ENCODE measurements at regions not wholly inside any gene's neighbourhood (a gene's known extent, or its start where the extent isn't known, plus 50 kb on each side); places are given as distances from the start of the nearest gene placed in this dataset.

- no peak for DNase-seq (ENCODE audit: low read depth)
- TF ChIP-seq, protein P1, sequence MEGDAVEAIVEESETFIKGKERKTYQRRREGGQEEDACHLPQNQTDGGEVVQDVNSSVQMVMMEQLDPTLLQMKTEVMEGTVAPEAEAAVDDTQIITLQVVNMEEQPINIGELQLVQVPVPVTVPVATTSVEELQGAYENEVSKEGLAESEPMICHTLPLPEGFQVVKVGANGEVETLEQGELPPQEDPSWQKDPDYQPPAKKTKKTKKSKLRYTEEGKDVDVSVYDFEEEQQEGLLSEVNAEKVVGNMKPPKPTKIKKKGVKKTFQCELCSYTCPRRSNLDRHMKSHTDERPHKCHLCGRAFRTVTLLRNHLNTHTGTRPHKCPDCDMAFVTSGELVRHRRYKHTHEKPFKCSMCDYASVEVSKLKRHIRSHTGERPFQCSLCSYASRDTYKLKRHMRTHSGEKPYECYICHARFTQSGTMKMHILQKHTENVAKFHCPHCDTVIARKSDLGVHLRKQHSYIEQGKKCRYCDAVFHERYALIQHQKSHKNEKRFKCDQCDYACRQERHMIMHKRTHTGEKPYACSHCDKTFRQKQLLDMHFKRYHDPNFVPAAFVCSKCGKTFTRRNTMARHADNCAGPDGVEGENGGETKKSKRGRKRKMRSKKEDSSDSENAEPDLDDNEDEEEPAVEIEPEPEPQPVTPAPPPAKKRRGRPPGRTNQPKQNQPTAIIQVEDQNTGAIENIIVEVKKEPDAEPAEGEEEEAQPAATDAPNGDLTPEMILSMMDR (conservative IDR thresholded peaks at IDR 0.05; ENCODE audit: low read depth, low read length): no peak
- no peak overlapping the region for H3K4me3 ChIP-seq (ENCODE audit: low read depth, low read length)
Observed at GRCh38 chr1:244284641-244285156, 167.0 kb downstream of the ADSS2 start.

DNA sequence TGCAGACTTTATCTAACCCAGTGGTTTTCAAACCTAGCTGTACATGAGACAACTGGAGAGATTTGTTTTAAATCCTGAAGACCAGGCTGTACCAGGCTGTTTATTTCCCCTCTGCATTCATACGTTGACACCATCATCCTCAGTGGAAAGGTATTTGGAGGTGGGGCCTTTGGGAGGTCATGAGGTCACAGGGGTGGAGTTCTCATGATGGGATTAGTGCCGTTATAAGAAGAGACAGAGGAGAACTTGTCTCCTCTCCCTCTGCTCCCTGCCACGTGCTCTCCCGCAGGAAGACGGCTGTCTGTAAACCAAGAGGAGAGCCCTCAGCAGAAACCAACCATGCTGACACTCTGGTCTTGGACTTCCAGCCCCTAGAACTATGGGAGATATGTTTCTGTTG lies 165.4 kb downstream of the ADSS2 start:
- TF ChIP-seq, protein P1 (conservative IDR thresholded peaks at IDR 0.05; ENCODE audit: low read depth, low read length): no peak
- no peak for DNase-seq (ENCODE audit: low read depth)
- H3K4me3 ChIP-seq (ENCODE audit: low read depth, low read length): no peak overlapping the region

DNA sequence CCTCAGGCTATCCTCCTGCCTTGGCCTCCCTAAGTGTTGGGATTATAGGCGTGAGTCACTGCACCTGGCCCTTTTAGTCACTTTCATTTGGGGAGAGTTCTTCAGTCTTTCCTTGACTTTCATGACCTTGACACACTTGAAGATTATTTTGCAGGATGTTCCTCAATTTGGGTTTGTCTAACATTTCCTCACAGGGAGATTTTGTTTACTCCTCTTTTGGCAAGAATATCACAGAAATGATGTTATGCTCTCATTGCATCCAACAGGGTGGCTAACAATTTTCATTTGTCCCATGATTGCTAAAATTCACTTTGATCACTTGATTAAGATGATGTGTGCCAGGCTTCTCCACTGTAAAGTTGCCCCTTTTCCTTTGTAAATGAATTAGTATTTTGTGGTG lies 164.0 kb downstream of the ADSS2 start:
- DNase-seq (ENCODE audit: low read depth): no peak
- TF ChIP-seq, protein P1 (conservative IDR thresholded peaks at IDR 0.05; ENCODE audit: low read depth, low read length): no peak
- H3K4me3 ChIP-seq (ENCODE audit: low read depth, low read length): no peak overlapping the region

DNA sequence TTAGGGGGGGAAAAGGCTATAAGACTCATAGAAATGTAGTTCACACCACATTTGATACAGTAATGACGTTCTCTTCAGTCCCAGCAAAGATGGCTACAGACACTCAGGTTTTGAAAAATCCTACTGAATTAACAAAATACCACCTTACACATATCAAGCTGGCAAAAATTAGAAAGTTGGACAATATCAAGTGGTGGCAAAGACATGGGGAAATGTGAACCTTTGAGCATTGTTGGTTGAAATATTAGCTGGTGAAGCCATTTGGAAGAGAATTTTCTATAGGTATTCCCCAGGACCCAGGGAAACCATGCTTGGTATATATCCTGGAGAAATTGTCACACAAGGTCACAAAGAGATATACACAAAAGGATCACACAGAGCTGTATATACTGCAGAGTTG lies 163.0 kb downstream of the ADSS2 start:
- no peak for DNase-seq (ENCODE audit: low read depth)
- TF ChIP-seq, protein P1 (conservative IDR thresholded peaks at IDR 0.05; ENCODE audit: low read depth, low read length): no peak
- H3K4me3 ChIP-seq (ENCODE audit: low read depth, low read length): no peak overlapping the region

GRCh38 chr1:244289991-244290785 lies 161.5 kb downstream of the ADSS2 start:
- no peak for DNase-seq (ENCODE audit: low read depth)
- no peak overlapping the region for H3K4me3 ChIP-seq (ENCODE audit: low read depth, low read length)
- TF ChIP-seq, protein P1 (conservative IDR thresholded peaks at IDR 0.05; ENCODE audit: low read depth, low read length): no peak

DNA sequence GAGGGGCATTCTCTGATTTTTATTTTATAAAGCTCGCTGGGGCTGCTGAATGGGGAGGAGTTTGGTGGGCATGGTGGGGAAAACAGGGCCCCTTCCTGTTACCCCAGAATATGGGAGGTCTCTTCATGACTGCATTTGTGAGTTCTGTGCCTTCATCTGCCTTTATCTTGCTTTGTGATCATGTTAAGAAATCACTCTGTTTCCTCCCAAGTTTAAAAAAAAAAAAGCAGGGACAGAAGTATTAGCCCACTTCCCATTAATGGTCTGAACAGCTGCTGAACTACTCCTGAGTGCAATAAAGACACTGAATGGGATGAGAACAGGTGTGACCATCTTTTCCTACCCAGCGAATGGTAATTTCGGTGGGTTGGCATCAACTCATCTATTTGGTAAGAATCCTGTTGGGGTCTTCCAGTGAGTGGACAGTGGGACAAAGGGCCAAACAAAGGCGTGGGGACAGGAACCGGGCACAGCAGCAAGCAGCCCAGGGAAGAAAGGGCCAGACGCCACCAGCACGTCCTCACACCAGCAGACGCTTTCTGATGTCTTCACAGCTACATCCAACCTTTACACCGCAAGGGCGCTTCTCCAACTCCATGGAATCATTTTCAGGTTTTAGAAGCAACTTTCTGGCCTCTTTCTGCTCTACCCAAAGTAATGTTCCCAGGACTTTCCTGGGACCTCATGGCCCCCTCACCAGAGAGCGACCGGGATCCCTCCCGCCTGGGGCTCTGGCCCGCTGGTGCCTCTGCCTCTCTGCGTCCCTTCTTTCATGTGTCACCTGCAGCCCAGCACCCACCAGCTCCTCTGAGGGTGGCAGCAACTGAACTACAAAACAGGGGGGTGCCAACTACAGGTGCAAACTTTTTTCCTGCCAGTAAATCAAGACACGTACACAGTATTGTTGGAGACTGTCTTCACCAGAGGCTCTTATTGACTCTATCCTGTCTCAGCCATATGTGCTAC lies 160.2 kb downstream of the ADSS2 start:
- H3K4me3 ChIP-seq (ENCODE audit: low read depth, low read length): no peak overlapping the region
- TF ChIP-seq, protein P1 (conservative IDR thresholded peaks at IDR 0.05; ENCODE audit: low read depth, low read length): no peak
- no peak for DNase-seq (ENCODE audit: low read depth)
